Duodenal mucosa (tissue), 2 donors: ENCODE measurements at regions not wholly inside any gene's neighbourhood (a gene's known extent, or its start where the extent isn't known, plus 50 kb on each side); places are given as distances from the start of the nearest gene placed in this dataset.

Experiments
- H3K27ac ChIP-seq: one replicate; pipeline ENCODE4 v1.7.0; 2013; ENCODE audit warnings: low read depth, low read length
- H3K27me3 ChIP-seq, 2 donors: one replicate each; pipeline ENCODE4 v1.7.0; 2013; ENCODE audit warnings: low read length in 2 of 2, control low read depth in 1 of 2; ENCODE audit not compliant: insufficient read depth in 2 of 2, control insufficient read depth in 1 of 2
- H3K36me3 ChIP-seq, 2 donors: one replicate each; pipeline ENCODE4 v1.7.0; 2013; ENCODE audit warnings: low read length in 2 of 2, control low read depth in 1 of 2; ENCODE audit not compliant: insufficient read depth in 2 of 2, control insufficient read depth in 1 of 2
- H3K4me1 ChIP-seq, 2 donors: one replicate each; pipeline ENCODE4 v1.7.0; 2013; ENCODE audit warnings: low read length in 2 of 2, control low read depth in 1 of 2; ENCODE audit not compliant: insufficient read depth in 2 of 2, control insufficient read depth in 1 of 2
- H3K4me3 ChIP-seq, 2 donors: one replicate each; pipeline ENCODE4 v1.7.0; 2013; ENCODE audit warnings: low read length in 2 of 2, low read depth in 1 of 2
- H3K9ac ChIP-seq, 2 donors: one replicate each; pipeline ENCODE4 v1.7.0; 2013; ENCODE audit warnings: low read length in 2 of 2, low read depth in 1 of 2
- H3K9me3 ChIP-seq, 2 donors: one replicate each; pipeline ENCODE4 v1.7.0; 2013; ENCODE audit warnings: low read length in 2 of 2, control low read depth in 1 of 2; ENCODE audit not compliant: control insufficient read depth in 1 of 2

DNA sequence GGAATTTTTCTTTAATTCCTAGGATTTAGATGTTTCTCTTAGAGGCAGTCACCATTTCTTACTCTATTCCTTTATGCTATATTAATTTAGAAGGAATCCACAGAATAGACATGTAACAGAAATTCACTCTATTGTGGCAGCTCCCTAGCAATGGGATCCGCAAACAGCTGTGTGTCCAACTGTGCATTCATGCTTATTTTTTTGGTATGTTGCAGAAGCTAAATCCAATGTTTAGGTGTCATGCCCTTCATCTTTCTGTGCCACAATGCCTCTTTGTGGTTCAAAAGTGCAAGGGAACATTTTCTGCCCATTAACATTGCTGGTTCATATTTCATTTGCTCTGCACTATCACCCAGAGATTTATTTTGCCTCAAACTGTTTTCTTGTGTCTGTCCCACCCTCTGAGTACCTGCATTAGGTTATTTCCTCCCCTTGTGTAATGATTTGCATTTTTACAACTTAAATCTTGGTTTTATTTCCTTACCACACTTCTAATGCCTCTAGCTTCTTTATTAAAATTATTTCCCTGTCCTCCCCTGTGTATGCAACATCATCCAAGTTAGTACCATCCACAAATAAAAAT is 816.5 kb downstream of the EFNA5 start:
- H3K4me3 ChIP-seq, result no peak overlapping the region
- no peak overlapping the region for H3K27ac ChIP-seq
- H3K9ac ChIP-seq, result no peak overlapping the region
- peaks cover 0 to 3% of the 10 kb centered on the region in 2 donors for H3K4me1 ChIP-seq
- H3K9me3 ChIP-seq, result no peaks in the 10 kb centered on the region
- no peaks in the 10 kb centered on the region for H3K27me3 ChIP-seq
- no peaks in the 10 kb centered on the region for H3K36me3 ChIP-seq

DNA sequence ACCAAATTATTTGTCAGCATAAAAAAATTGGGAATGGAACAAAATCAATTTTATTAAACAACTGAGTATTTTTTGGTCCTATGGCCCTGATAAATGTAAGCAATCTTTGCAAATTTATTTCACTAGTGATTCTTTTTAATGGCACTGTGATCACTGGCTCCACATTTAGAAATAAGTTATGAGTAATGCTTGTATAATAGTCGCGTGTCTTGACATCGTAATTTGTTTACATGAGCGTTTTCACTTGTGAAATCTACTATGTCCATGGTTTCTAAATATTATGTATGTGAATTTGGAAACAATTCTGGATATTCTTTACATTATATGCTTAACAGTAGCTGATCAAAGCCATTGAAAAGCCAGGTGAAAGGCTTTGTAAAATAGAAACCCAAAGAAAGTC is 817.5 kb downstream of the EFNA5 start:
- H3K36me3 ChIP-seq, result no peaks in the 10 kb centered on the region
- no peak overlapping the region for H3K9ac ChIP-seq
- H3K27ac ChIP-seq, result no peak overlapping the region
- H3K4me3 ChIP-seq, result no peak overlapping the region
- H3K4me1 ChIP-seq, result peaks cover 0 to 4% of the 10 kb centered on the region in 2 donors
- no peaks in the 10 kb centered on the region for H3K27me3 ChIP-seq
- H3K9me3 ChIP-seq, result no peaks in the 10 kb centered on the region

DNA sequence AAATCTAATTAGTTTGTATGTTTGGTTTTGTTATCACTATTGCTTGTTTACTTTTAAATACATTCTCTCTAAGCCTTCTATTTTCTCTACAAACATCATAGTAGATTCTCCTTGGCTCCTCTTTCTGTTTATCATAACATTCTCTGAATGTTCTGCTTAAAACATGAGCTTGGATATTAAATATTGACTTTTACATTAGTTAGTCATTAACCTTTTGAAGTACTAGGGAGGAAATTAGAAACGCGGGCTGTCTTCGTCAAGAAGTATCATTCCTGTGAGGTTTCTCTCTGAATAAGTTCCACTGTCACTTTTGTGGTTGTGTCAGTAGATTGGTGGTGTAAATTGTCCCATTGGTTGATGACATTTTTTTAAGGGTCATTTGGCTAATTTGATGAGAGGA is 821.5 kb downstream of the EFNA5 start:
- Histone ChIP-seq H3K4me3 (no peak overlapping the region), H3K9me3 (no peaks in the 10 kb centered on the region)

DNA sequence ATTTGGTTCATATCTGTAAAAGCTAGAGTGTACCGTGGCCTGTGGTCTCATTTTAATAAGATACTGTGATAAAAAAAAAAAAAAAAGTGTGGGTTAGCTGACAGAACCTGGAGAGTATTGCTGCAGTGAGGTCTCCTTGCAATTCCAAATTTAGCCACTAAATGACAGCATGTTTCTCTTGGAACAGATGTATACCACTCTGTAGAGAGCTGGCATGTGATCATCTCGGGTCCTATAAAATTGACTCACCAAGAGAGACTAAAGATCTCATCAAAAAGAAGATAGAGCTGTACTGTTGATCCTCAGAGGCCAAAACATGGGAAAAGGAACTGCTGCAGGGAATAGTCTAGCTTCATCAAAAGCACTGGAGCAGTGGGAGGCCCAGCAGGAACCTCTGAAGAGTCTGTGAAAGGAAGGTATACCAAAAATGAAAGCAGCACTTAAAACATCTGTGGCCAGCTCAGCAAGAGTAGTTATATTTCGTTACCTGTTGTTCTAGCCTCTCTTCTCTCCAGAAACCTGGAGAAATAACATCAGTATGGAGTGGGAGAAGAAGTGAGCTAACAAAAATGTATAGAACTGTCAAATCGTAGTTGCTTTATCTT is 826.8 kb downstream of the EFNA5 start:
- Histone ChIP-seq H3K9me3 (no peaks in the 10 kb centered on the region), H3K27me3 (no peaks in the 10 kb centered on the region), H3K9ac (no peak overlapping the region), H3K36me3 (no peaks in the 10 kb centered on the region), H3K4me3 (no peak overlapping the region), H3K27ac (no peak overlapping the region), H3K4me1 (no peaks in the 10 kb centered on the region)

More for the DNA sequence above, 821.5 kb downstream of the EFNA5 start:
- Histone ChIP-seq H3K9ac (no peak overlapping the region), H3K4me1 (peaks cover 0 to 4% of the 10 kb centered on the region in 2 donors), H3K27me3 (no peaks in the 10 kb centered on the region), H3K27ac (no peak overlapping the region), H3K36me3 (no peaks in the 10 kb centered on the region)

DNA sequence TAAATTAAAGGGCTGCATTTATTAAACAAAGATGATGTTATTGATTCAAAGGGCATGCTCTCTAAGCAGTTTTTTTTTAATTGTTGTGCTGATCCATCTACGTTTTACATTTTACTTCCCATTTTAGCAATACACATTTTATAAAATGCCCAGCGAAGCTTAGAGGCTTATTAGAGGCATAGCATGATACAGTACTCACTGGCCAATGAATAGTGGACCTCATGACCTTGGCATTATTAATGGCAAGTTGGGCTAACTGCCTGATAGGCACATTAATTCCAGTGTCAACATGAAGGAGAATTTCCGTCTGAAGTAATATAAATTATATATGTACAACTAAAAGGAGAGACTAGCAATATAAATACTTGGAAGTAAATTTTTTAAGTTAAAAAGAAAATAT is 837.2 kb downstream of the EFNA5 start:
- H3K36me3 ChIP-seq, result no peaks in the 10 kb centered on the region
- H3K4me1 ChIP-seq, result no peaks in the 10 kb centered on the region
- no peaks in the 10 kb centered on the region for H3K9me3 ChIP-seq
- no peak overlapping the region for H3K27ac ChIP-seq
- H3K9ac ChIP-seq, result no peak overlapping the region
- H3K4me3 ChIP-seq, result no peak overlapping the region
- no peaks in the 10 kb centered on the region for H3K27me3 ChIP-seq

DNA sequence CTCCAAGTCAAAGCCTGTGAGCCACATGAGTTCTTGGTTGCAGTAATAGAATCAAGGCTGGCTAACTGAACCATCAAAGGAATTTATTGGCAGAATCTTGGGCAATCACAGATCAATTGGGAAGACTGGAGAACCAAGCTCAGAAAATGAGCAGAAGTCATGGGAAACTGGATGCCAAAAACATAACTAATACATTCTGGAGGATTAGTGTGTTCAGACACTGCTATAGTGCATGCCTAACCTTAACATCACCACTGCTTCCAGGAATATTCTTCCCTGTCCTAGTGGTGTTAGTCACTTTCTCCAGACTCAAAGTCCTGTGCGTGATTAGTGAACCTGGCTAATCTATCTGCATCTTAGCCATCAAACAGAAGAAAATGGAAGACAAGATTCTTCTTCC is 843.7 kb downstream of the EFNA5 start:
- Histone ChIP-seq H3K4me1 (no peaks in the 10 kb centered on the region), H3K4me3 (no peak overlapping the region), H3K27ac (no peak overlapping the region), H3K9me3 (no peaks in the 10 kb centered on the region), H3K27me3 (no peaks in the 10 kb centered on the region), H3K36me3 (no peaks in the 10 kb centered on the region), H3K9ac (no peak overlapping the region)

DNA sequence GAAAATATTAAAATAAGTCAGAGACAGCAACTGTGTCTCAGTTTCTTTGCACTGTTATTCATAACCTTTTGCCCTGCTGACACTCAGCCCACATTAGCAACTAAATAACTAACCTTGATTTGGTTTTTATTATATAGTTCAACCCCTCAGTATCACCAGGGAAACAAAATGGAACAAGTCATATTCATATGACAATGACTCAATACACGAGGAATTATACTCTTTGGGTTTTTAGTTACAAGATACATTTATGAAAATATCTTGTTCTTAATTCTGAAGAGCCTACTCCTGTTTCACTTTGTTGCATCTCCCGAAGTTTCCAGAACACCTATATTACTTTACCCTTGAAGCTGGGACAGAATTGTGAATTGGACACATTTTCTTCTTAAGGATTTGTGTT is 845.4 kb downstream of the EFNA5 start:
- Histone ChIP-seq H3K4me3 (no peak overlapping the region), H3K9me3 (no peaks in the 10 kb centered on the region), H3K9ac (no peak overlapping the region), H3K27ac (no peak overlapping the region), H3K36me3 (no peaks in the 10 kb centered on the region), H3K27me3 (no peaks in the 10 kb centered on the region), H3K4me1 (no peaks in the 10 kb centered on the region)

DNA sequence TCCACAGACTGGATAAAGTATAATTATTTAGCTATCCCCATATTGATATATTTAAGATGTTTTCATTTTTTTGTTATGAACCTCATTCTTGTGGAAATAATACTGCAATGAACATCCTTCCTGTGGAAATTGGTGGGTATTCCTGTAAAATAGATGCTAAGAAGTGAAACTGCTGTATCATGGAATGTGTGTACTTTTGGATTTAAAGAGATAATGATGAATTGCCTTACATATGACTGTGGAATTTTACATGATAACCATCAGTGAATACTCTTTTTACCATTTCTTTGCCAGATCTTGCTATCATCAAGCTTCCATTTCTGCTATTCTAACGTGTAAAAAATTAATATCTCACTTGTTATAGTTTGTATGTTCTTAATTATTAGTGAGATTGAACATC is 847.9 kb downstream of the EFNA5 start:
- H3K4me1 ChIP-seq, result no peaks in the 10 kb centered on the region
- H3K9me3 ChIP-seq, result no peaks in the 10 kb centered on the region
- H3K27me3 ChIP-seq, result no peaks in the 10 kb centered on the region
- H3K4me3 ChIP-seq, result no peak overlapping the region
- H3K27ac ChIP-seq, result no peak overlapping the region
- H3K9ac ChIP-seq, result no peak overlapping the region
- no peaks in the 10 kb centered on the region for H3K36me3 ChIP-seq

DNA sequence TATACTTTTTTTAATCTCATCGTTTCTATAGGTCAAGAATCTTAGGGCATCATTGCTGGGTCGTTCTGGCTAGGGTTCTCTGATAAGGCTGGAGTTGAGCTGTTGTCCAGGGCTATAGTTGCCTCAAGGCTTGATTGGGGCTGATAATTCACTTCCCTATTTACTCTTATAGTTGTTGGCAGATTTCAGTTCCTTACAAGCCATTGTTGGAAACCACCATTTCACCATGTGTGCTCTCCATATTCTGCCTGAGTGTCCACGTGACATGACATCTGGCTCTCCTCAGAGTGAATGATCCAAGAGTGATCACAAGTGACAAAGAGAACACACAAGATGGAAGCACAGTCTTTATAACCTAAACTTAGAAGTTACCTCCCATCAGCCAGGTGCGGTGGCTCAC is 852.2 kb downstream of the EFNA5 start:
- no peak overlapping the region for H3K27ac ChIP-seq
- H3K4me3 ChIP-seq, result no peak overlapping the region
- no peaks in the 10 kb centered on the region for H3K9me3 ChIP-seq
- no peak overlapping the region for H3K9ac ChIP-seq
- no peaks in the 10 kb centered on the region for H3K27me3 ChIP-seq
- no peaks in the 10 kb centered on the region for H3K36me3 ChIP-seq
- no peaks in the 10 kb centered on the region for H3K4me1 ChIP-seq

DNA sequence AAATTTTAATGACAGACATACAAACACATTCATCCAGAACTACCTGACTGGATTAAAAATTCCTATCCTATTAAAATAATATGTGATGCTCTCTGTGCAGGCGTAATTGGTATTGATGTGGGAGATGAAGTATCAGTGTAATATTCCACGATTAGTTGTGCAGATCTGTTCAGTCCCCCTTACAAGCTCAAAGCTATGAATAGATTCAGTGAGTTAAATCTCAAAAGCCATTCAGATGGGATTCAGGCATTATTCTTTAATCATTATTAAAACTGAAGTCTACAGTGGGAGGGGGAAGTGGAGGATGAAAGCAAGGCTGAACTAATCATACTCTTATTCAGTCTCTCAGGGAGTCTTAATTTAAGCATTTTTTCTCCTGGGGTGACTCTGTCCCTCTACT is 855.8 kb downstream of the EFNA5 start:
- H3K27me3 ChIP-seq, result no peaks in the 10 kb centered on the region
- no peaks in the 10 kb centered on the region for H3K9me3 ChIP-seq
- no peak overlapping the region for H3K4me3 ChIP-seq
- H3K9ac ChIP-seq, result no peak overlapping the region
- no peak overlapping the region for H3K27ac ChIP-seq
- H3K4me1 ChIP-seq, result no peaks in the 10 kb centered on the region
- H3K36me3 ChIP-seq, result no peaks in the 10 kb centered on the region
